Limb (tissue), 2 donors: ENCODE measurements at regions not wholly inside any gene's neighbourhood (a gene's known extent, or its start where the extent isn't known, plus 50 kb on each side); places are given as distances from the start of the nearest gene placed in this dataset.

Experiments
- DNase-seq, 2 donors: peaks; one replicate each; pipeline ENCODE4 v3.0.0-alpha.2; 2016; ENCODE audit errors: extremely low spot score in 2 of 2

- no peak for DNase-seq
Measured at GRCh38 chr5:143870362-143870761, 58.4 kb downstream of the HMHB1 start.

GRCh38 chr5:143870871-143871632 lies 59.1 kb downstream of the HMHB1 start:
- no peak for DNase-seq

- DNase-seq, result no peak
Measured at GRCh38 chr5:143871672-143872071, 59.7 kb downstream of the HMHB1 start.

GRCh38 chr5:143874312-143874711 lies 62.4 kb downstream of the HMHB1 start:
- no peak for DNase-seq

DNA sequence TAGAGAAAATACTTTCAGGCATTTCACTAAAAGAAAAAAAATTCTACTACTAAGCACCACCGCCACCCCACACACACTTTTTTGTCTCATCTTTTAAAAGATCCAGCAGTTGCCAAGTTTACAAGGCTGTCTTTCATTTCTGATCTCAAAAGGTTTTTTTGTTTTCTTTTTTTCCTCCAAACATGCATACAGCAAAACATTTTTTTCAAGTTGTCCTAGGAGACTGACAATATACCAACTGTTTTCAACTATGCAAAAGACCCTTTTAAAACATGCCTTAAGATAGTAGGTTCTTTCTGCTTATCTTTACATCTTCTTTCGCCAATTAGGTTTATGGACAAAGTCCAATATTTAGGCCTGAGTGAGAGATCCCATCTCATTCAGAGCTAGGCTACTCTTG lies 65.2 kb downstream of the HMHB1 start:
- DNase-seq, result no peak

GRCh38 chr5:143878430-143878829 lies 66.5 kb downstream of the HMHB1 start:
- DNase-seq, result no peak

GRCh38 chr5:143879646-143880045 lies 67.7 kb downstream of the HMHB1 start:
- DNase-seq, result no peak

DNA sequence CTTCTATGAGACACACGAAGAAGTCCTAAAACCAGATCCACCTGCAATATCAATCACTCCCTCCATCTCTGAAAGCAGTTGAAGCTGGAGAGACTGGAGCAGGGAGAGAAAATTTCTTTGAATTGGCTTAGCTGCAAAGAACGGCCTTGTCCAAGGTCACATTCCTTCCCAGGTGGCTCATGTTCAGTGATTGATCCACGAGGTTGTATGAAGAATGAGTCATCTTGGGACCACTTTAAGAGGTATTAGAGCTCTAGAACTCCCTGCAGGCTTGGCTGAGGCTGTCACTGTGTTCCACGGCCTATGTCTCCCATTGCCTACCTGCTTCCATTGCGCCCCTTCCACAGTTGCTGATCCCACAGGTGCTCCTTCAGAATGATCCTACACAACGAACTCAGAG lies 68.2 kb downstream of the HMHB1 start:
- DNase-seq, result no peak

DNA sequence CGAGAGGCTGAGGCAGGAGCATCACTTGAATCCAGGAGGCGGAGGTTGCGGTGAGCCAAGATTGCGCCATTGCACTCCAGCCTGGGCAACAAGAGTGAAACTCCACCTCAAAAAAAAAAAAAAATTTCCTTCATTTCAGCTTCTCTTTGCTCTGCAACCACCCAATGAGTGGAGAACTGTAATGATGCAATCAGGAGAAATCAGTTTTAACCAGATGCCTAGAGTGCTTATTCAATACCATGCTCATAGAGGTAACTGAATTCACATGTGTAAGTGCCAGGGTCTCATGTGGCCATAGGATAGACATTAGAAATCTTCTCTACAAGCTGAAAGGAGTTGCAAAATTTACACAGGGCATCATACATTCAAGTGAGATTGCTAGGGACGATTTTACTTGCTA lies 70.6 kb downstream of the HMHB1 start:
- DNase-seq, result no peak

DNA sequence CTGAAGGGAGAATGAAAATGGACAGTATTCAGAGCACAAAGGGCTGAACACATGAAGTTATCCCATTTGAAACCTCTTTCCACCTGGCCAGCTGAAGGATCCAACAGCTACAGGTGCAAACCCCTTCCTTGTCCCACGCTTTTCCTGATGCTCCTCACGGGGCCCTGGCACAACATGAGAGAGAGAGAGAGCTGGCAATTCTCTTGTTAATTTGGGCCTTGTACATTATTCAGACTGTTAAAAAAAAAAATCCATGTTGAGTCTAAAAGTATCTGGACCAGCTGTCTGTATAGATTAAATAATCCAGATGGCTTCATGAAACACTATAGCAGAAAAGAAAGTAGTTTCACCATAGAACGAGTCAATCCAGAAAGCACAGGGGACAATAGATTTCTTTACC lies 74.1 kb downstream of the HMHB1 start:
- peak in 1 of 2 donors; percentile 43 for DNase-seq

- DNase-seq, result peak; percentile 58 to 67
Measured at GRCh38 chr5:143886651-143887638, 75.0 kb downstream of the HMHB1 start.

- DNase-seq, result peak in 1 of 2 donors; percentile 34
Measured at GRCh38 chr5:143887903-143888665, 76.1 kb downstream of the HMHB1 start.

DNA sequence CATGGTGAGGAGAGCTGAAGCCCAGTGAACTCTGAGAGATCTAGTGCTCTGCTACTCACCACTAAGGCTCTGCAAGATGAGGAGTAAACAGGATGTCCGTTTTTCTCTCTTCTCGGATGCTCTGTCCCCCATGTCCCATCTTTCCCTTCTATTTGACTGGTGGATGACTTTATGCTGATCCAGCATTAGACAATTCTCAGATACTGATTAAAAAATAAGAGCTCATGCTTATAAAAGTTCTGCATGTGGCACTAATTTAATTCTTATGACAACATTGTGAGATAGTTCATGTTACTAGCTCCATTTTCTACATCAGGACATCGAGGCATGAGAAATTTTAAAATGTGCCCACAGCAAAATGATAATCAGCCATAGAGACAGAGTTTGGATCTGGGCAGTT lies 77.0 kb downstream of the HMHB1 start:
- DNase-seq, result no peak

DNA sequence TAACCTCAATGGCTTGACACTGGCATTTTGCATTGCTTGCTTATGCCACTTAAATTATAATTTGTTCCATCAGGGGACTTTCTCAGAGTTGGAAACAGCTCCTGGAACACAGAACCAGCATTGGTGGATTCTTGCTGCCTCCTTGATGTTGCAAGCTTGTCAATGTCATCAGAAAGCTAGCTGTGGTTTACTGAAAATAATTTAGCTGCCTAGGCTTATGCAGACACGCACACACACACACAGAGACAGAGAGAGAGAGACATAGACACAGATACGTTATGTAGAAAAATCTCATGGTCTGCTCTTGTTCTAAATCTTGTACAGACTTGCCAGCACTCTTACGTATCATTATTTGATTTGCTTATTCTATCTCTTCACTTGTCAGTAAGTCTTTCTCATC lies 78.0 kb downstream of the HMHB1 start:
- no peak for DNase-seq

- no peak for DNase-seq
Measured at GRCh38 chr5:143890487-143890886, 78.5 kb downstream of the HMHB1 start.

GRCh38 chr5:143892271-143892670 lies 80.3 kb downstream of the HMHB1 start:
- DNase-seq, result no peak

GRCh38 chr5:143892908-143893307 lies 80.9 kb downstream of the HMHB1 start:
- no peak for DNase-seq

GRCh38 chr5:143893638-143894037 lies 81.7 kb downstream of the HMHB1 start:
- no peak for DNase-seq

GRCh38 chr5:143896516-143896915 lies 84.6 kb downstream of the HMHB1 start:
- no peak for DNase-seq

DNA sequence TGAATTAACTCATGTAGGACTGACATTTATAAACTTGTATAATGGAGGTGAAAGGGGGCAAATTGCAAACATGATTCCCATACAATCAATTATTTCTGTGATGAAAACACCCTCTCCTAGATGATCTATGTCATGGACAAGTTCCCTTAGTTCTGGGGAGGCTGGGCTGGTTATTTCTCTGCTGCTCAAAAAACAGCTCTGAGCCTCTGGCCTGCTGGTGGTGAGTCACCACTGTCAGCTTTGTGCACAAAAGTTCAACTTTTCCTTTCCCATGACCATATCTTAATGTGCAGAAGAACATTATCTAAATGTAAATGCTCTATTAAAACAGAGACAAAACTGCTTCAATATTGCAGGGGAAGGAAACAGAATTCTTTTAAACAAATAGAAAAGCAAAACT lies 85.0 kb downstream of the HMHB1 start:
- DNase-seq, result no peak

DNA sequence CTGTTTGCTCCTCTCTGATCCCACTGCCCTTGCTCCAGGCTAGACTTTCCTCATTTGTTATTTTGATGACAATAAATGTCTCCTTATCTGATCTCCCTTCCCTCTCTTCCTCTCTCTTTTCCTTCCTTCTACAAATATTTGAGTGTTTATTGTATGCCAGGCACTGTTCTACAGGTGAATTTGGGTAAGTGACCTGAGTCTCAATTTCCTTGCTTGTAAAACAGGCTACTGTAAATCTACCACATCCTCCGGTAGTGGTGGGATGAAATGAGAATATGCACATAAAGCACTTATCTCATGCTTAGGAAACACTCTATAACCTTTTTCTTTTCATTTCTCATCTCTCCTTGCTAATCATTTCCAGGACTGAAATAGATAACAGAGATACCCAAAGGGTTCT lies 86.4 kb downstream of the HMHB1 start:
- DNase-seq, result no peak
